22Rv1 (cell line): ENCODE measurements at regions not wholly inside any gene's neighbourhood (a gene's known extent, or its start where the extent isn't known, plus 50 kb on each side); places are given as distances from the start of the nearest gene placed in this dataset.
"Not testable (repeated sequence)": the region's sequence is repeated elsewhere in the genome, so short reads cannot be mapped to it uniquely, and the experiment has no call there.

Source experiments
- CTCF ChIP-seq: fragments of 450-650 bp; IDR thresholded peaks from 2 replicates; pipeline ENCODE4 v1.5.1; 2017; ENCODE audit warnings: mild to moderate bottlenecking
- ZFX ChIP-seq: fragments of 450-650 bp; IDR thresholded peaks from 2 replicates; pipeline ENCODE4 v1.6.1; 2017; ENCODE audit warnings: antibody characterized with exemption, borderline replicate concordance

GRCh38 chr11:43165393-43165792 lies 146.4 kb upstream of the API5 start:
- TF ChIP-seq CTCF: peak; percentile 48
- not testable (repeated sequence) for TF ChIP-seq ZFX
